ENCODE measurements at regions not wholly inside any gene's neighbourhood (a gene's known extent, or its start where the extent isn't known, plus 50 kb on each side); places are given as distances from the start of the nearest gene placed in this dataset.

GRCh38 chr13:19048381-19048780, 133.2 kb downstream of the TUBA3C start:
- peaks cover 1% of the 10 kb centered on the region for H3K36me3 Mint-ChIP-seq (ENCODE audit: unreplicated experiment)
- peaks cover 32% of the 10 kb centered on the region for H3K9me3 Mint-ChIP-seq (ENCODE audit: unreplicated experiment)

DNA sequence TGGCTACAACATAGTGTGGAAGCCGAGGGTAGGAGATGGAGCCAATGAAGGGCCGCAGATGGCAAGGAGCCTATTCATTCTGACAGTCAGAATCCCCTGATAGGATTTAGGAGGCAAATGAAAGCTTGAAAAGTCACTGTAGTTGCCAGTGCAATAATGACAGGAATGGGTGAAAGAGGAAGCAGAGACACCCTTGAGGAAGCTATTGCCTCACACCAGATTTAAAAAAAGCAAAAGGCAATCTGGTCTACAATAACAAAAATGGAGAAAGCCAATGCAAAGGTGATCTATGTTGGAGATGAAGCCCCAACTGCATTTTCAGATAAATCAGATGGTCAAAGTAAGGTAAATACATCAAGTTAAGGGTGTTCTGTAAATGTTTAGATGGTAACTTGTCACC, 158.5 kb downstream of the TUBA3C start:
- Mint-ChIP-seq H3K36me3 (ENCODE audit: unreplicated experiment) (no peaks in the 10 kb centered on the region), H3K27me3 (ENCODE audit: unreplicated experiment) (no peaks in the 10 kb centered on the region), H3K4me1 (ENCODE audit: unreplicated experiment) (no peaks in the 10 kb centered on the region), H3K27ac (ENCODE audit: unreplicated experiment) (no peak overlapping the region), H3K9me3 (ENCODE audit: unreplicated experiment) (peaks cover 53% of the 10 kb centered on the region), H3K4me3 (ENCODE audit: unreplicated experiment) (no peak overlapping the region)
- no peak for DNase-seq (ENCODE audit: extremely low spot score, unreplicated experiment)
- TF ChIP-seq, protein P1, sequence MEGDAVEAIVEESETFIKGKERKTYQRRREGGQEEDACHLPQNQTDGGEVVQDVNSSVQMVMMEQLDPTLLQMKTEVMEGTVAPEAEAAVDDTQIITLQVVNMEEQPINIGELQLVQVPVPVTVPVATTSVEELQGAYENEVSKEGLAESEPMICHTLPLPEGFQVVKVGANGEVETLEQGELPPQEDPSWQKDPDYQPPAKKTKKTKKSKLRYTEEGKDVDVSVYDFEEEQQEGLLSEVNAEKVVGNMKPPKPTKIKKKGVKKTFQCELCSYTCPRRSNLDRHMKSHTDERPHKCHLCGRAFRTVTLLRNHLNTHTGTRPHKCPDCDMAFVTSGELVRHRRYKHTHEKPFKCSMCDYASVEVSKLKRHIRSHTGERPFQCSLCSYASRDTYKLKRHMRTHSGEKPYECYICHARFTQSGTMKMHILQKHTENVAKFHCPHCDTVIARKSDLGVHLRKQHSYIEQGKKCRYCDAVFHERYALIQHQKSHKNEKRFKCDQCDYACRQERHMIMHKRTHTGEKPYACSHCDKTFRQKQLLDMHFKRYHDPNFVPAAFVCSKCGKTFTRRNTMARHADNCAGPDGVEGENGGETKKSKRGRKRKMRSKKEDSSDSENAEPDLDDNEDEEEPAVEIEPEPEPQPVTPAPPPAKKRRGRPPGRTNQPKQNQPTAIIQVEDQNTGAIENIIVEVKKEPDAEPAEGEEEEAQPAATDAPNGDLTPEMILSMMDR (IDR thresholded peaks at IDR 0.05), result no peak

More at GRCh38 chr13:19048381-19048780, 133.2 kb downstream of the TUBA3C start:
- no peaks in the 10 kb centered on the region for H3K4me1 Mint-ChIP-seq (ENCODE audit: unreplicated experiment)
- no peak overlapping the region for H3K27ac Mint-ChIP-seq (ENCODE audit: unreplicated experiment)
- TF ChIP-seq, protein P1 (IDR thresholded peaks at IDR 0.05), result no peak
- no peak overlapping the region for H3K4me3 Mint-ChIP-seq (ENCODE audit: unreplicated experiment)
- DNase-seq (ENCODE audit: extremely low spot score, unreplicated experiment), result no peak
- no peaks in the 10 kb centered on the region for H3K27me3 Mint-ChIP-seq (ENCODE audit: unreplicated experiment)

GRCh38 chr13:19020988-19021387, 160.6 kb downstream of the TUBA3C start:
- no peak for DNase-seq (ENCODE audit: extremely low spot score, unreplicated experiment)
- peaks cover 73% of the 10 kb centered on the region for H3K9me3 Mint-ChIP-seq (ENCODE audit: unreplicated experiment)

GRCh38 chr13:18998389-18998788, 183.2 kb downstream of the TUBA3C start:
- TF ChIP-seq, protein P1 (IDR thresholded peaks at IDR 0.05), result no peak
- no peaks in the 10 kb centered on the region for H3K36me3 Mint-ChIP-seq (ENCODE audit: unreplicated experiment)
- DNase-seq (ENCODE audit: extremely low spot score, unreplicated experiment), result no peak
- H3K9me3 Mint-ChIP-seq (ENCODE audit: unreplicated experiment), result peaks cover 62% of the 10 kb centered on the region
- no peaks in the 10 kb centered on the region for H3K27me3 Mint-ChIP-seq (ENCODE audit: unreplicated experiment)
- no peak overlapping the region for H3K27ac Mint-ChIP-seq (ENCODE audit: unreplicated experiment)
- no peaks in the 10 kb centered on the region for H3K4me1 Mint-ChIP-seq (ENCODE audit: unreplicated experiment)
- H3K4me3 Mint-ChIP-seq (ENCODE audit: unreplicated experiment), result no peak overlapping the region

More at GRCh38 chr13:19020988-19021387, 160.6 kb downstream of the TUBA3C start:
- Mint-ChIP-seq H3K27me3 (ENCODE audit: unreplicated experiment) (no peaks in the 10 kb centered on the region), H3K27ac (ENCODE audit: unreplicated experiment) (no peak overlapping the region), H3K4me3 (ENCODE audit: unreplicated experiment) (no peak overlapping the region), H3K4me1 (ENCODE audit: unreplicated experiment) (no peaks in the 10 kb centered on the region), H3K36me3 (ENCODE audit: unreplicated experiment) (no peaks in the 10 kb centered on the region)
- TF ChIP-seq, protein P1 (IDR thresholded peaks at IDR 0.05), result no peak

DNA sequence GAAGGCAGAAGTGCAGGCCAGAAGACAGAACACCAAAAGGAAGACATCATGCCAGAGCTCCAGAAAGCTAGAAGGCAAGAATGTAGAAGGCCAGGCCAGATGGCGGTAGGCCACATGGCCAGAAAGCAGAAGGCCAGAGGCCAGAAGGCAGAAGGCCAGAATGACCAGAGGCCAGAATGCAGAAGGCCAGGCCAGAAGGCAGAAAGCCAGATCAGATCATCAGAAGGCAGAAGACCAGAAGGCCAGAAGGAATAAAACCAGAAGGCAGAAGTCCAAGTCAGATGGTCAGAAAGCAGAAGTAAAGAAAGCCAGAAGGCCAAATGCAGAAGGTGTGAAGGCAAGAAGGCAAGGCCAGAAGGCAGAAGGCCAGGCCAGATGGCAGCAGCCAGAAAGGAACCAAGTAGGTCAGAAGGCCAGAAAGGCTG, 185.0 kb downstream of the TUBA3C start:
- no peak for DNase-seq (ENCODE audit: extremely low spot score, unreplicated experiment)
- H3K9me3 Mint-ChIP-seq (ENCODE audit: unreplicated experiment), result peaks cover 62% of the 10 kb centered on the region

More for the DNA sequence above, 185.0 kb downstream of the TUBA3C start:
- H3K4me3 Mint-ChIP-seq (ENCODE audit: unreplicated experiment), result no peak overlapping the region
- no peak overlapping the region for H3K27ac Mint-ChIP-seq (ENCODE audit: unreplicated experiment)
- no peaks in the 10 kb centered on the region for H3K27me3 Mint-ChIP-seq (ENCODE audit: unreplicated experiment)
- peaks cover 2% of the 10 kb centered on the region for H3K36me3 Mint-ChIP-seq (ENCODE audit: unreplicated experiment)
- H3K4me1 Mint-ChIP-seq (ENCODE audit: unreplicated experiment), result no peaks in the 10 kb centered on the region
- TF ChIP-seq, protein P1 (IDR thresholded peaks at IDR 0.05), result no peak

All from osteocyte (in vitro differentiated cells).